Endothelial cell of umbilical vein (primary cell): ENCODE measurements at regions not wholly inside any gene's neighbourhood (a gene's known extent, or its start where the extent isn't known, plus 50 kb on each side); places are given as distances from the start of the nearest gene placed in this dataset.

Experiments used
- BruUV-seq: library from RNA; stranded (reverse); fragments of 400-500 nt; replicated peaks from 2 replicates; lab custom pipeline; 2021; lab: Mats Ljungman, UMichigan
- CTCF ChIA-PET: fragments of 300-600, 350-600 bp; sonication (Branson Sonifier 250); formaldehyde crosslinking; loops from one replicate; lab custom pipeline; 2021; ENCODE audit warnings: antibody characterized with exemption, inconsistent platforms; lab: Charles Lee
- POLR2A ChIA-PET: fragments of 300-600, 350-600 bp; sonication (Branson Sonifier 250); formaldehyde crosslinking; loops from one replicate; lab custom pipeline; 2021; ENCODE audit warnings: antibody characterized with exemption, inconsistent platforms; lab: Charles Lee
- DNase-seq: peaks from one replicate; pipeline ENCODE4 v3.0.0-alpha.2; 2011; ENCODE audit warnings: low read depth, low spot score
- FAIRE-seq: peaks from 2 replicates; lab custom pipeline; 2011; peaks lifted over from hg19 to GRCh38; lab: Jason Lieb, UNC
- H2AFZ ChIP-seq: 2 replicates; pipeline ENCODE4 v1.6.0; 2012; ENCODE audit warnings: low read depth, low read length, control low read depth, inconsistent platforms
- H3K27ac ChIP-seq: 2 replicates; pipeline ENCODE4 v1.5.1; 2011; ENCODE audit warnings: low read depth, mild to moderate bottlenecking, control low read depth, low read length, moderate library complexity; ENCODE audit not compliant: insufficient read depth
- H3K27me3 ChIP-seq, 2 experiments: 2 replicates each; pipeline versions ENCODE4 v1.6.0 to v1.6.1; 2011; ENCODE audit warnings: low read length in 2 of 2, mixed read lengths in 1 of 2; ENCODE audit not compliant: control insufficient read depth in 2 of 2, insufficient read depth in 2 of 2
- H3K36me3 ChIP-seq, 2 experiments: 2 replicates in 1 of 2; 3 replicates in 1 of 2; pipeline ENCODE4 v1.5.1; 2011; ENCODE audit warnings: low read length in 2 of 2, mild to moderate bottlenecking in 1 of 2, moderate library complexity in 1 of 2; ENCODE audit not compliant: control insufficient read depth in 2 of 2, insufficient read depth in 2 of 2; ENCODE audit errors: extremely low read depth in 1 of 2
- H3K4me1 ChIP-seq: 3 replicates; pipeline ENCODE4 v1.5.1; 2011; ENCODE audit warnings: mild to moderate bottlenecking, low read length; ENCODE audit not compliant: control insufficient read depth, insufficient read depth; ENCODE audit errors: extremely low read depth
- H3K4me2 ChIP-seq: 2 replicates; pipeline ENCODE4 v1.6.1; 2011; ENCODE audit warnings: low read length, control low read depth, mixed read lengths; ENCODE audit not compliant: insufficient read depth
- H3K4me3 ChIP-seq, 3 experiments: fragments of 200-600 bp in 1 of 3; sonication (generic), shearing (Covaris generic) in 1 of 3; replicated peaks in 1 of 3; 2 replicates each; pipeline ENCODE4 v1.5.1; 2011 to 2016; ENCODE audit warnings: control low read depth in 3 of 3, low read length in 3 of 3, mild to moderate bottlenecking in 2 of 3, inconsistent platforms in 1 of 3, low read depth in 1 of 3, moderate library complexity in 1 of 3; ENCODE audit not compliant: insufficient read depth in 1 of 3
- H3K79me2 ChIP-seq: 2 replicates; pipeline ENCODE4 v1.6.0; 2012; ENCODE audit warnings: low read length, inconsistent platforms; ENCODE audit not compliant: control insufficient read depth, insufficient read depth
- H3K9ac ChIP-seq: replicated peaks from 2 replicates; pipeline ENCODE3; 2011; ENCODE audit warnings: low read length, control low read depth; ENCODE audit not compliant: insufficient read depth; ENCODE audit errors: extremely low read depth
- H3K9me1 ChIP-seq: replicated peaks from 3 replicates; pipeline ENCODE4 v1.6.0; 2011; ENCODE audit warnings: mild to moderate bottlenecking, low read length; ENCODE audit not compliant: control insufficient read depth, insufficient read depth; ENCODE audit errors: extremely low read depth
- H3K9me3 ChIP-seq: replicated peaks from 2 replicates; pipeline ENCODE4 v1.5.1; 2012; ENCODE audit warnings: low read length, inconsistent platforms; ENCODE audit not compliant: control insufficient read depth, insufficient read depth
- H4K20me1 ChIP-seq: replicated peaks from 2 replicates; pipeline ENCODE3; 2011; ENCODE audit warnings: mild to moderate bottlenecking, low read length; ENCODE audit not compliant: control insufficient read depth, insufficient read depth; ENCODE audit errors: extremely low read depth
- CTCF ChIP-seq, 2 donors: IDR thresholded peaks; 1 replicate in 1 of 2; 2 replicates in 1 of 2; pipeline ENCODE4 v1.5.1; 2011; ENCODE audit warnings: low read length in 2 of 2, mild to moderate bottlenecking in 2 of 2, moderate library complexity in 2 of 2, control low read depth in 1 of 2, inconsistent platforms in 1 of 2, low read depth in 1 of 2; ENCODE audit not compliant: insufficient read depth in 1 of 2; ENCODE audit errors: extremely low read depth in 1 of 2
- EZH2 ChIP-seq: IDR thresholded peaks from 2 replicates; pipeline ENCODE4 v1.6.1; 2012; ENCODE audit warnings: borderline replicate concordance, low read depth, mild to moderate bottlenecking, moderate library complexity, low read length, inconsistent platforms; ENCODE audit not compliant: severe bottlenecking
- FOS ChIP-seq: IDR thresholded peaks from 2 replicates; pipeline ENCODE4 v1.6.1; 2011; ENCODE audit warnings: mild to moderate bottlenecking, low read length, moderate library complexity, borderline replicate concordance; ENCODE audit not compliant: insufficient read depth
- GATA2 ChIP-seq: IDR thresholded peaks from 2 replicates; pipeline ENCODE4 v1.7.0; 2011; ENCODE audit warnings: low read depth, mild to moderate bottlenecking, moderate library complexity, mixed read lengths, low read length; ENCODE audit not compliant: insufficient read length, insufficient read depth
- JUN ChIP-seq: IDR thresholded peaks from 2 replicates; pipeline ENCODE4 v1.6.1; 2011; ENCODE audit warnings: borderline replicate concordance, low read depth; ENCODE audit not compliant: insufficient read length, insufficient read depth
- MAX ChIP-seq: IDR thresholded peaks from 2 replicates; pipeline ENCODE4 v1.6.1; 2011; ENCODE audit not compliant: insufficient read depth, insufficient read length
- MYC ChIP-seq: IDR thresholded peaks from one replicate; pipeline ENCODE4 v1.6.1; 2011; ENCODE audit warnings: mild to moderate bottlenecking, low read depth, low read length
- POLR2A ChIP-seq: IDR thresholded peaks from 2 replicates; pipeline ENCODE4 v1.6.1; 2012; ENCODE audit warnings: low read depth, mild to moderate bottlenecking, control low read depth, low read length
- POLR2AphosphoS5 ChIP-seq: IDR thresholded peaks from 2 replicates; pipeline ENCODE4 v1.6.1; 2012; ENCODE audit warnings: low read depth, mild to moderate bottlenecking, control low read depth, low read length, moderate library complexity; ENCODE audit not compliant: insufficient read depth
- dilution Hi-C: fragments of 300-500 bp; cut with MboI; formaldehyde crosslinking; loops from one replicate; pipeline ENCODE4 v1.15.0; 2019; ENCODE audit warnings: low sequenced_read_pairs; ENCODE audit not compliant: extremely low pct_ligation_motif_present
- intact Hi-C: fragments of 100-400 bp; cut with micrococcal nuclease; formaldehyde crosslinking; loops from one replicate; pipeline ENCODE4 v1.10.0; 2022

GRCh38 chr10:85152496-85152895 is 824.1 kb downstream of the CCSER2 start:
- H3K79me2 ChIP-seq = no peaks in the 10 kb centered on the region
- H4K20me1 ChIP-seq = no peaks in the 10 kb centered on the region
- no peak overlapping the region for H2AFZ ChIP-seq
- no peak for DNase-seq
- BruUV-seq = no TSS peak
- H3K9me3 ChIP-seq = no peaks in the 10 kb centered on the region
- no peak overlapping the region for H3K4me3 ChIP-seq
- TF ChIP-seq EZH2 (no peak), GATA2 (no peak), MAX (no peak), FOS (no peak), MYC (no peak), CTCF (IDR thresholded peaks at IDR 0.05; ENCODE audit: extremely low read depth in 1 of 2, insufficient read depth in 1 of 2, low read depth in 1 of 2, low read length in 2 of 2) (no peak), POLR2A (no peak), POLR2AphosphoS5 (no peak), JUN (no peak)
- no peak overlapping the region for H3K27ac ChIP-seq
- intact Hi-C loops = no loop called here
- H3K4me2 ChIP-seq = no peak overlapping the region
- POLR2A ChIA-PET = no interaction called here
- H3K27me3 ChIP-seq = no peaks in the 10 kb centered on the region
- FAIRE-seq = no peak
- no peak overlapping the region for H3K9ac ChIP-seq
- H3K4me1 ChIP-seq = no peaks in the 10 kb centered on the region
- CTCF ChIA-PET = no interaction called here
- dilution Hi-C loops = no loop called here
- H3K9me1 ChIP-seq = no peaks in the 10 kb centered on the region
- H3K36me3 ChIP-seq = no peaks in the 10 kb centered on the region
